Suprapubic skin (tissue), 3 donors: ENCODE measurements at regions not wholly inside any gene's neighbourhood (a gene's known extent, or its start where the extent isn't known, plus 50 kb on each side); places are given as distances from the start of the nearest gene placed in this dataset.

ENCODE experiments used
- CTCF ChIP-seq, 2 donors: fragments of 200-600 bp in 1 of 2; fragments of 450-650 bp in 1 of 2; sonication (generic) in 1 of 2; IDR thresholded peaks; one replicate each; pipeline ENCODE4 v1.5.1; 2016 to 2019; ENCODE audit warnings: antibody characterized with exemption in 2 of 2, mild to moderate bottlenecking in 1 of 2, moderate library complexity in 1 of 2
- POLR2AphosphoS5 ChIP-seq, 3 donors: sonication (generic); formaldehyde crosslinking; IDR thresholded peaks; one replicate each; pipeline ENCODE4 v1.6.1; 2017; ENCODE audit warnings: antibody characterized with exemption in 3 of 3

GRCh38 chr11:33956611-33957010, 64.7 kb upstream of the LMO2 start:
- TF ChIP-seq CTCF (IDR thresholded peaks at IDR 0.05) = no peak
- no peak for TF ChIP-seq POLR2AphosphoS5 (IDR thresholded peaks at IDR 0.05)
